ENCODE measurements at regions not wholly inside any gene's neighbourhood (a gene's known extent, or its start where the extent isn't known, plus 50 kb on each side); places are given as distances from the start of the nearest gene placed in this dataset.

- no peak for ATAC-seq
- no peak for TF ChIP-seq ZC3H10 (CRISPR knock-in tag; IDR thresholded peaks at IDR 0.05)
- TF ChIP-seq ZNF565 (CRISPR knock-in tag; conservative IDR thresholded peaks at IDR 0.05; ENCODE audit: low read depth) = no peak
- TF ChIP-seq GLIS3 (CRISPR knock-in tag; IDR thresholded peaks at IDR 0.05) = no peak
- no peak for TF ChIP-seq ARNTL (CRISPR knock-in tag; IDR thresholded peaks at IDR 0.05; ENCODE audit: borderline replicate concordance, low read depth)
- no peak for TF ChIP-seq TSHZ2 (CRISPR knock-in tag; IDR thresholded peaks at IDR 0.05)
- TF ChIP-seq RARB (CRISPR knock-in tag; IDR thresholded peaks at IDR 0.05) = no peak
- TF ChIP-seq ZFP30 (CRISPR knock-in tag; IDR thresholded peaks at IDR 0.05) = no peak
- no peak for TF ChIP-seq TOX (CRISPR knock-in tag; IDR thresholded peaks at IDR 0.05; ENCODE audit: borderline replicate concordance)
- no peak for TF ChIP-seq CREB5 (CRISPR knock-in tag; IDR thresholded peaks at IDR 0.05; ENCODE audit: low read depth)
- no peak for TF ChIP-seq ISL1 (CRISPR knock-in tag; IDR thresholded peaks at IDR 0.05)
- no peak for TF ChIP-seq SNAI2 (CRISPR knock-in tag; IDR thresholded peaks at IDR 0.05)
- TF ChIP-seq POU6F1 (CRISPR knock-in tag; IDR thresholded peaks at IDR 0.05; ENCODE audit: borderline replicate concordance, low read depth) = no peak
- no peak for TF ChIP-seq OSR1 (CRISPR knock-in tag; IDR thresholded peaks at IDR 0.05)
- TF ChIP-seq ZNF70 (CRISPR knock-in tag; IDR thresholded peaks at IDR 0.05) = no peak
- TF ChIP-seq BACH2 (CRISPR knock-in tag; IDR thresholded peaks at IDR 0.05; ENCODE audit: borderline replicate concordance) = no peak
Measured at GRCh38 chr4:41431276-41431675, 106.7 kb upstream of the LIMCH1 start.

GRCh38 chr4:41432219-41432618, 105.7 kb upstream of the LIMCH1 start:
- ATAC-seq = no peak
- TF ChIP-seq PPARA (CRISPR knock-in tag; IDR thresholded peaks at IDR 0.05; ENCODE audit: borderline replicate concordance) (no peak), ZNF565 (CRISPR knock-in tag; conservative IDR thresholded peaks at IDR 0.05; ENCODE audit: low read depth) (no peak), ESRRG (CRISPR knock-in tag; IDR thresholded peaks at IDR 0.05) (no peak), POU6F1 (CRISPR knock-in tag; IDR thresholded peaks at IDR 0.05; ENCODE audit: borderline replicate concordance, low read depth) (no peak), RARB (CRISPR knock-in tag; IDR thresholded peaks at IDR 0.05) (no peak), BACH2 (CRISPR knock-in tag; IDR thresholded peaks at IDR 0.05; ENCODE audit: borderline replicate concordance) (no peak), GLIS3 (CRISPR knock-in tag; IDR thresholded peaks at IDR 0.05) (no peak)

- no peak for ATAC-seq
- TF ChIP-seq TCF4 (CRISPR knock-in tag; IDR thresholded peaks at IDR 0.05; ENCODE audit: borderline replicate concordance) = no peak
- no peak for TF ChIP-seq TSHZ2 (CRISPR knock-in tag; IDR thresholded peaks at IDR 0.05)
- TF ChIP-seq TOX (CRISPR knock-in tag; IDR thresholded peaks at IDR 0.05; ENCODE audit: borderline replicate concordance) = no peak
- TF ChIP-seq OSR1 (CRISPR knock-in tag; IDR thresholded peaks at IDR 0.05) = no peak
- no peak for TF ChIP-seq PATZ1 (CRISPR knock-in tag; IDR thresholded peaks at IDR 0.05; ENCODE audit: borderline replicate concordance)
- no peak for TF ChIP-seq ZNF8 (CRISPR knock-in tag; IDR thresholded peaks at IDR 0.05)
- TF ChIP-seq ESRRG (CRISPR knock-in tag; IDR thresholded peaks at IDR 0.05) = no peak
- TF ChIP-seq ZFP30 (CRISPR knock-in tag; IDR thresholded peaks at IDR 0.05) = no peak
- TF ChIP-seq POU6F1 (CRISPR knock-in tag; IDR thresholded peaks at IDR 0.05; ENCODE audit: borderline replicate concordance, low read depth) = no peak
- no peak for TF ChIP-seq BACH2 (CRISPR knock-in tag; IDR thresholded peaks at IDR 0.05; ENCODE audit: borderline replicate concordance)
- TF ChIP-seq SNAI2 (CRISPR knock-in tag; IDR thresholded peaks at IDR 0.05) = no peak
- TF ChIP-seq CSDC2 (CRISPR knock-in tag; IDR thresholded peaks at IDR 0.05) = no peak
- TF ChIP-seq GLIS3 (CRISPR knock-in tag; IDR thresholded peaks at IDR 0.05) = no peak
- no peak for TF ChIP-seq ARNTL (CRISPR knock-in tag; IDR thresholded peaks at IDR 0.05; ENCODE audit: borderline replicate concordance, low read depth)
Measured at GRCh38 chr4:41432881-41433280, 105.1 kb upstream of the LIMCH1 start.
